Nephron (organoid): ENCODE measurements at regions not wholly inside any gene's neighbourhood (a gene's known extent, or its start where the extent isn't known, plus 50 kb on each side); places are given as distances from the start of the nearest gene placed in this dataset.

ENCODE experiments used
- H3K27ac Mint-ChIP-seq, 3 experiments: 2 replicates each; pipeline ENCODE4 v1.8.0; 2020; ENCODE audit warnings: mixed read lengths in 3 of 3, mild to moderate bottlenecking in 2 of 3, moderate library complexity in 1 of 3
- H3K27me3 Mint-ChIP-seq: 2 replicates; pipeline ENCODE4 v1.8.0; 2021; ENCODE audit warnings: low read depth, mild to moderate bottlenecking, moderate library complexity, mixed read lengths
- H3K36me3 Mint-ChIP-seq: 2 replicates; pipeline ENCODE4 v1.8.0; 2020; ENCODE audit warnings: low read depth, mixed read lengths
- H3K4me1 Mint-ChIP-seq: 2 replicates; pipeline ENCODE4 v1.8.0; 2020; ENCODE audit warnings: mixed read lengths
- H3K4me3 Mint-ChIP-seq, 3 experiments: 2 replicates each; pipeline ENCODE4 v1.8.0; 2020; ENCODE audit warnings: mild to moderate bottlenecking in 3 of 3, mixed read lengths in 3 of 3, moderate library complexity in 2 of 3
- H3K9me3 Mint-ChIP-seq: 2 replicates; pipeline ENCODE4 v1.8.0; 2020; ENCODE audit warnings: mixed read lengths
- CTCF ChIP-seq, 3 experiments: fragments of 200-600 bp; sonication (generic); IDR thresholded peaks; one replicate each; pipeline ENCODE4 v1.5.0; 2021; ENCODE audit warnings: antibody characterized with exemption in 3 of 3; ENCODE audit not compliant: unreplicated experiment in 3 of 3

DNA sequence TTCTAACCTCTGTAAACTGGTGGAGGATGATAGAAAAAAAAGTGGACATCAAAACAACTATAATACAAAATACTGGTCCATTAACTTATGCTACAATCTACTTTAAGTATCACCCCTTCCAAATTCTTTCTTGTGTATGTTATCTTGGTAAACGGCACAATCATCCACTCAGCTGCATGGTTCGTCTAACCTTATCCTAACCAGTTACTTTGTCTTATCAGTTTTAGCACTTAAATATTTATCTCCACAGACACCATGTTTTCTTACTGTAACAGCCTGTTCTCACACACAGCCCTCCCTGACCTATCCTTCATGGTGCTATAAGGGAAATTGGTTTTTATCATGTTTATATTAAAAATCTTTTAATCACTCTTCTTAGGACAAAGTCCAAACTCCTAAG, 157.2 kb downstream of the PTGER3 start:
- H3K36me3 Mint-ChIP-seq = no peaks in the 10 kb centered on the region
- H3K4me3 Mint-ChIP-seq = no peak overlapping the region
- H3K27me3 Mint-ChIP-seq = peaks cover under 1% of the 10 kb centered on the region
- H3K27ac Mint-ChIP-seq = no peak overlapping the region
- TF ChIP-seq CTCF (IDR thresholded peaks at IDR 0.05; ENCODE audit: unreplicated experiment in 3 of 3) = no peak
- peaks cover 14% of the 10 kb centered on the region for H3K4me1 Mint-ChIP-seq
- H3K9me3 Mint-ChIP-seq = no peaks in the 10 kb centered on the region

DNA sequence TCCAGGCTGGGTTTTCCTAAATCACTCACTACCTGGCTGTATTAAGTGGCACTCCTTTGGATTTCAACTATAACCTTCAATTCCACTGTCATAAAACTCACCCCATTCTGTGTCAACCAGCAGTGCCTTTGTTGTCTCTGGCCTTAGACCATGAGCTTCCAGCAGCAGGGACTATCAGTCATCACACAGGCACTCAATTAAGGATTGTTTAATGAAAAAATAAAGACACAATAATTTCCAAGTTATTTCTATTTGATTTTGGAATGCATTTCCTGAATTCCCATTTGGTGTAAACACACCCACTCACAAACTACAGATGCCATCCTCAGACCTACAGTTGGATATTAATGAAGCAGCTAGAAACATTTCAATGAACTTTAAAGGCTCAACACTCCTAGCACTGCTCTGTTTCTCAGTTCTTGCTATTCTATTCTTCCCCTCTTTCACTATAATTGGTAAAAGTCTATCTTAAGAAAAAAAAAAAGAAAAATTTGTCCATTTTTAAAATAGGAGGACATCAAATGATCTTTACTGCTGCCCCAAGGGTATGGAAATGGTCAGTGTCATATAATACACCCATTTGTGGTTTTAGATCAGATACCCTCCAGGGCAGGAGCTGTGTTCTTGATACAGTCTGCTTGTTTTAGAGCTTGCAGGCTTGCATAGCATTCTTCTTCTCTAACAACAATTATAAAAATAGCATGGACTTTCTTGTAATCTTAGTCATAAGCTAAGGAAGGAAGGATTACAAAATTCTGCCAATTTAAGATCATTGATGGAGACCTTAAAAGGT, 156.4 kb downstream of the PTGER3 start:
- no peak for TF ChIP-seq CTCF (IDR thresholded peaks at IDR 0.05; ENCODE audit: unreplicated experiment in 3 of 3)
- H3K4me3 Mint-ChIP-seq = no peak overlapping the region
- peaks cover 14% of the 10 kb centered on the region for H3K4me1 Mint-ChIP-seq
- H3K27ac Mint-ChIP-seq = no peak overlapping the region
- peaks cover 4% of the 10 kb centered on the region for H3K27me3 Mint-ChIP-seq
- no peaks in the 10 kb centered on the region for H3K9me3 Mint-ChIP-seq
- no peaks in the 10 kb centered on the region for H3K36me3 Mint-ChIP-seq

DNA sequence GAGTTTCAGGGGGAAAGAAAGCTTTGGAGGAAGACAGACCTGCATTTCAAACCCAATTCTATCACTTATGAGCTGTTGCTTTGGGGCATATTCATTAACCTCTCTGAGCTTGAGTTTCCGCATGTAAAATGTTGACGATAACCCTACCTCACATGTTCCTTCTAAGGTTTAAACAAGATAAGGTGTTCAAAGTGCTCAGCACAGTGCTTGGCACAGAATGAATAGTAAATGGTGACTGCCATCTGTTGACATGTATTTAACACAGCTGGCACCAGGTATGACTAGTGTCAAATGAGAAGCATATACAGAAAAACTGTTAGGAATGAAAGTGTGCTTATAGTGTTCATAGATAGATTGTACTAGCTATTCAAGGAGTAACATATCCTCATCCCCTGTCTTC, 155.5 kb downstream of the PTGER3 start:
- Mint-ChIP-seq H3K4me3 (no peak overlapping the region), H3K9me3 (no peaks in the 10 kb centered on the region), H3K36me3 (no peaks in the 10 kb centered on the region), H3K4me1 (peaks cover 8% of the 10 kb centered on the region), H3K27me3 (peaks cover 4% of the 10 kb centered on the region), H3K27ac (no peak overlapping the region)
- no peak for TF ChIP-seq CTCF (IDR thresholded peaks at IDR 0.05; ENCODE audit: unreplicated experiment in 3 of 3)

- TF ChIP-seq CTCF (IDR thresholded peaks at IDR 0.05; ENCODE audit: unreplicated experiment in 3 of 3) = no peak
- Mint-ChIP-seq H3K27ac (no peak overlapping the region), H3K4me3 (no peak overlapping the region), H3K36me3 (no peaks in the 10 kb centered on the region), H3K27me3 (peaks cover 4% of the 10 kb centered on the region), H3K4me1 (peaks cover 2% of the 10 kb centered on the region), H3K9me3 (no peaks in the 10 kb centered on the region)
These were observed 154.7 kb downstream of the PTGER3 start for GRCh38 chr1:70892930-70893329.

DNA sequence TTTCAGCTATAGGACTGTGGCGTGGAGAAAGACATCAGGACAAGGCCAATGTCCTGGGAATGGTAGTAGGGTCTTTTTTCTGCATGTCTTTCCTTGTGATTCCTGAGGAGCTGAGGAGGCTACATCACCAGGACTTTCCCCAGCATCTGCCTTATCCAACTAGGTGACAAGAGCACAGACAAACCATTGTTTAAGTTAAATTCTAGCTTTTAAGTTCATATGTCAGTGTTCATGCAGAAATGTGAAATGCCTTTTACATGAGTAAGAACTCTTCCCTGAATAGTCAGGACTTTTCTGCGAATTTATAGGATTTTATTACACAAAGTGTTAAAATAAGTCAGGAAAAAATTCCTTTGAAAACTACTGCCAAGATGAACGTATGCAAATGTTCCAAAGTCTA, 154.2 kb downstream of the PTGER3 start:
- Mint-ChIP-seq H3K27me3 (peaks cover 4% of the 10 kb centered on the region), H3K4me1 (no peaks in the 10 kb centered on the region), H3K36me3 (no peaks in the 10 kb centered on the region), H3K4me3 (no peak overlapping the region), H3K9me3 (no peaks in the 10 kb centered on the region), H3K27ac (no peak overlapping the region)
- TF ChIP-seq CTCF (IDR thresholded peaks at IDR 0.05; ENCODE audit: unreplicated experiment in 3 of 3) = no peak

- Mint-ChIP-seq H3K27me3 (peaks cover 4% of the 10 kb centered on the region), H3K27ac (no peak overlapping the region), H3K36me3 (no peaks in the 10 kb centered on the region), H3K9me3 (no peaks in the 10 kb centered on the region), H3K4me1 (no peaks in the 10 kb centered on the region), H3K4me3 (no peak overlapping the region)
- no peak for TF ChIP-seq CTCF (IDR thresholded peaks at IDR 0.05; ENCODE audit: unreplicated experiment in 3 of 3)
These were observed 152.1 kb downstream of the PTGER3 start for GRCh38 chr1:70895531-70895930.
